SJSA1 (cell line): ENCODE measurements at regions not wholly inside any gene's neighbourhood (a gene's known extent, or its start where the extent isn't known, plus 50 kb on each side); places are given as distances from the start of the nearest gene placed in this dataset.
A peak's percentile ranks its signal among the peaks of the same experiment; 100 is the strongest.

Experiments
- DNase-seq, 2 experiments: peaks; one replicate each; pipeline ENCODE4 v3.0.0-alpha.2; 2015 to 2020; ENCODE audit warnings: low spot score in 2 of 2, low read depth in 1 of 2
- H3K27ac ChIP-seq: fragments of 250-450 bp; sonication (Bioruptor Pico); 2 replicates; pipeline ENCODE4 v1.5.1; 2020; ENCODE audit warnings: mild to moderate bottlenecking, moderate library complexity
- H3K27me3 ChIP-seq: fragments of 250-450 bp; sonication (Bioruptor Pico); replicated peaks from 2 replicates; pipeline ENCODE4 v1.5.1; 2020; ENCODE audit warnings: mild to moderate bottlenecking, moderate library complexity
- H3K36me3 ChIP-seq: fragments of 250-450 bp; sonication (Bioruptor Pico); 2 replicates; pipeline ENCODE4 v1.5.1; 2020; ENCODE audit warnings: mild to moderate bottlenecking
- H3K4me1 ChIP-seq: fragments of 250-450 bp; sonication (Bioruptor Pico); replicated peaks from 2 replicates; pipeline ENCODE4 v1.6.1; 2021; ENCODE audit warnings: mild to moderate bottlenecking
- H3K4me3 ChIP-seq: fragments of 250-450 bp; sonication (Bioruptor Pico); 2 replicates; pipeline ENCODE4 v1.5.1; 2020; ENCODE audit warnings: mild to moderate bottlenecking
- H3K9me3 ChIP-seq: fragments of 250-450 bp; sonication (Bioruptor Pico); replicated peaks from 2 replicates; pipeline ENCODE4 v1.5.1; 2020; ENCODE audit warnings: mild to moderate bottlenecking

GRCh38 chr11:28470180-28470579 lies 362.0 kb downstream of the METTL15 start:
- Histone ChIP-seq H3K4me1 (peaks cover 26% of the 10 kb centered on the region), H3K9me3 (no peaks in the 10 kb centered on the region), H3K27me3 (no peaks in the 10 kb centered on the region), H3K27ac (no peak overlapping the region), H3K36me3 (no peaks in the 10 kb centered on the region), H3K4me3 (no peak overlapping the region)
- no peak for DNase-seq

GRCh38 chr11:28466506-28466905 lies 358.3 kb downstream of the METTL15 start:
- Histone ChIP-seq H3K9me3 (no peaks in the 10 kb centered on the region), H3K36me3 (no peaks in the 10 kb centered on the region), H3K4me3 (no peak overlapping the region), H3K4me1 (peaks cover 49% of the 10 kb centered on the region), H3K27me3 (no peaks in the 10 kb centered on the region), H3K27ac (peak overlapping the region; percentile 88)
- DNase-seq: peak; percentile 80 to 89

- DNase-seq: no peak
- Histone ChIP-seq H3K36me3 (no peaks in the 10 kb centered on the region), H3K27ac (peak overlapping the region; percentile 88), H3K9me3 (no peaks in the 10 kb centered on the region), H3K4me3 (no peak overlapping the region), H3K27me3 (no peaks in the 10 kb centered on the region), H3K4me1 (peaks cover 49% of the 10 kb centered on the region)
Observed at GRCh38 chr11:28464252-28464867, 356.2 kb downstream of the METTL15 start.

GRCh38 chr11:28463826-28464225 lies 355.6 kb downstream of the METTL15 start:
- no peak overlapping the region for H3K4me3 ChIP-seq
- no peaks in the 10 kb centered on the region for H3K9me3 ChIP-seq
- no peaks in the 10 kb centered on the region for H3K36me3 ChIP-seq
- DNase-seq: peak; percentile 69 to 91
- peak overlapping the region; percentile 88 for H3K27ac ChIP-seq
- peaks cover 49% of the 10 kb centered on the region for H3K4me1 ChIP-seq
- no peaks in the 10 kb centered on the region for H3K27me3 ChIP-seq

GRCh38 chr11:28461846-28462245 lies 353.7 kb downstream of the METTL15 start:
- no peaks in the 10 kb centered on the region for H3K9me3 ChIP-seq
- H3K36me3 ChIP-seq: no peaks in the 10 kb centered on the region
- DNase-seq: no peak
- no peak overlapping the region for H3K4me3 ChIP-seq
- H3K27ac ChIP-seq: no peak overlapping the region
- peaks cover 40% of the 10 kb centered on the region for H3K4me1 ChIP-seq
- H3K27me3 ChIP-seq: no peaks in the 10 kb centered on the region

GRCh38 chr11:28461338-28461737 lies 353.1 kb downstream of the METTL15 start:
- Histone ChIP-seq H3K36me3 (no peaks in the 10 kb centered on the region), H3K9me3 (no peaks in the 10 kb centered on the region), H3K27me3 (no peaks in the 10 kb centered on the region), H3K4me1 (peaks cover 35% of the 10 kb centered on the region), H3K27ac (no peak overlapping the region), H3K4me3 (no peak overlapping the region)
- no peak for DNase-seq

- Histone ChIP-seq H3K36me3 (no peaks in the 10 kb centered on the region), H3K27me3 (no peaks in the 10 kb centered on the region), H3K27ac (no peak overlapping the region), H3K4me3 (no peak overlapping the region), H3K4me1 (peaks cover 25% of the 10 kb centered on the region), H3K9me3 (no peaks in the 10 kb centered on the region)
- no peak for DNase-seq
Observed at GRCh38 chr11:28460348-28460747, 352.2 kb downstream of the METTL15 start.

- DNase-seq: no peak
- H3K4me3 ChIP-seq: no peak overlapping the region
Observed at GRCh38 chr11:28459912-28460311, 351.7 kb downstream of the METTL15 start.

GRCh38 chr11:28457481-28458065 lies 349.4 kb downstream of the METTL15 start:
- H3K4me1 ChIP-seq: no peaks in the 10 kb centered on the region
- H3K9me3 ChIP-seq: no peaks in the 10 kb centered on the region
- no peaks in the 10 kb centered on the region for H3K27me3 ChIP-seq
- no peak overlapping the region for H3K4me3 ChIP-seq
- no peak for DNase-seq
- H3K27ac ChIP-seq: no peak overlapping the region
- no peaks in the 10 kb centered on the region for H3K36me3 ChIP-seq

More at GRCh38 chr11:28459912-28460311, 351.7 kb downstream of the METTL15 start:
- no peaks in the 10 kb centered on the region for H3K36me3 ChIP-seq
- H3K27ac ChIP-seq: no peak overlapping the region
- peaks cover 21% of the 10 kb centered on the region for H3K4me1 ChIP-seq
- no peaks in the 10 kb centered on the region for H3K9me3 ChIP-seq
- no peaks in the 10 kb centered on the region for H3K27me3 ChIP-seq

GRCh38 chr11:28448186-28448585 lies 340.0 kb downstream of the METTL15 start:
- Histone ChIP-seq H3K4me1 (peaks cover 17% of the 10 kb centered on the region), H3K27me3 (no peaks in the 10 kb centered on the region), H3K27ac (peak overlapping the region; percentile 42; the same call in 1 of the 2 replicates), H3K4me3 (no peak overlapping the region), H3K36me3 (no peaks in the 10 kb centered on the region), H3K9me3 (no peaks in the 10 kb centered on the region)
- DNase-seq: no peak

GRCh38 chr11:28447226-28447625 lies 339.0 kb downstream of the METTL15 start:
- Histone ChIP-seq H3K27ac (no peak overlapping the region), H3K4me1 (peaks cover 17% of the 10 kb centered on the region), H3K27me3 (no peaks in the 10 kb centered on the region), H3K4me3 (no peak overlapping the region), H3K36me3 (no peaks in the 10 kb centered on the region), H3K9me3 (no peaks in the 10 kb centered on the region)
- peak in 1 of 2 experiments; percentile 36 for DNase-seq

- H3K36me3 ChIP-seq: no peaks in the 10 kb centered on the region
- no peak overlapping the region for H3K27ac ChIP-seq
- H3K4me1 ChIP-seq: peaks cover 15% of the 10 kb centered on the region
- no peak overlapping the region for H3K4me3 ChIP-seq
- no peaks in the 10 kb centered on the region for H3K27me3 ChIP-seq
- no peaks in the 10 kb centered on the region for H3K9me3 ChIP-seq
- DNase-seq: no peak
Observed at GRCh38 chr11:28442131-28442530, 333.9 kb downstream of the METTL15 start.

- no peak overlapping the region for H3K4me3 ChIP-seq
- H3K36me3 ChIP-seq: no peaks in the 10 kb centered on the region
- H3K27me3 ChIP-seq: no peaks in the 10 kb centered on the region
- H3K9me3 ChIP-seq: no peaks in the 10 kb centered on the region
- peak; percentile 56 to 63 for DNase-seq
- peaks cover 13% of the 10 kb centered on the region for H3K4me1 ChIP-seq
- H3K27ac ChIP-seq: no peak overlapping the region
Observed at GRCh38 chr11:28439403-28439802, 331.2 kb downstream of the METTL15 start.

- Histone ChIP-seq H3K27ac (no peak overlapping the region), H3K9me3 (no peaks in the 10 kb centered on the region), H3K4me1 (no peaks in the 10 kb centered on the region), H3K27me3 (no peaks in the 10 kb centered on the region), H3K36me3 (no peaks in the 10 kb centered on the region), H3K4me3 (no peak overlapping the region)
- no peak for DNase-seq
Observed at GRCh38 chr11:28420099-28420498, 311.9 kb downstream of the METTL15 start.
